ENCODE measurements at regions not wholly inside any gene's neighbourhood (a gene's known extent, or its start where the extent isn't known, plus 50 kb on each side); places are given as distances from the start of the nearest gene placed in this dataset.

GRCh38 chr5:145637396-145637795, 197.7 kb downstream of the PRELID2 start:
- H3K9me3 Mint-ChIP-seq = peaks cover 2 to 10% (median 6%) of the 10 kb centered on the region in 3 donors
- ChIA-PET POLR2A (no interaction called here), CTCF (no interaction called here)
- ATAC-seq (replicated peaks in 1 of 4) = no peak
- no peaks in the 10 kb centered on the region for H3K36me3 ChIP-seq (ENCODE audit: control insufficient read depth in 2 of 2, extremely low read depth in 1 of 2, insufficient read depth in 1 of 2, low read length in 1 of 2)
- H3K4me3 ChIP-seq (ENCODE audit: control insufficient read depth in 1 of 2, extremely low read depth in 1 of 2, low read length in 1 of 2) = no peak overlapping the region
- H3K36me3 Mint-ChIP-seq = no peaks in the 10 kb centered on the region
- H3K4me3 Mint-ChIP-seq = no peak overlapping the region
- H3K27ac Mint-ChIP-seq = no peak overlapping the region
- H3K4me1 Mint-ChIP-seq = no peaks in the 10 kb centered on the region
- H3K27me3 ChIP-seq (replicated peaks in 1 of 2; ENCODE audit: control insufficient read depth in 2 of 2, extremely low read depth in 1 of 2, insufficient read depth in 2 of 2, low read length in 1 of 2) = no peaks in the 10 kb centered on the region
- H3K27ac ChIP-seq (ENCODE audit: low read length) = no peak overlapping the region
- H3K27me3 Mint-ChIP-seq = no peaks in the 10 kb centered on the region
- no peaks in the 10 kb centered on the region for H3K4me1 ChIP-seq (ENCODE audit: control insufficient read depth in 1 of 2, extremely low read depth in 1 of 2, insufficient read depth in 2 of 2, low read length in 2 of 2)
- H3K9me3 ChIP-seq = no peaks in the 10 kb centered on the region
- no peak for DNase-seq

- Histone ChIP-seq H3K4me3 (ENCODE audit: control insufficient read depth in 1 of 2, extremely low read depth in 1 of 2, low read length in 1 of 2) (no peak overlapping the region), H3K9me3 (no peaks in the 10 kb centered on the region), H3K27me3 (replicated peaks in 1 of 2; ENCODE audit: control insufficient read depth in 2 of 2, extremely low read depth in 1 of 2, insufficient read depth in 2 of 2, low read length in 1 of 2) (no peaks in the 10 kb centered on the region), H3K4me1 (ENCODE audit: control insufficient read depth in 1 of 2, extremely low read depth in 1 of 2, insufficient read depth in 2 of 2, low read length in 2 of 2) (no peaks in the 10 kb centered on the region), H3K36me3 (ENCODE audit: control insufficient read depth in 2 of 2, extremely low read depth in 1 of 2, insufficient read depth in 1 of 2, low read length in 1 of 2) (no peaks in the 10 kb centered on the region), H3K27ac (ENCODE audit: low read length) (no peak overlapping the region)
- ATAC-seq (replicated peaks in 1 of 4) = no peak
- no peak for DNase-seq
- CTCF ChIA-PET = no interaction called here
- Mint-ChIP-seq H3K36me3 (no peaks in the 10 kb centered on the region), H3K4me1 (no peaks in the 10 kb centered on the region), H3K4me3 (no peak overlapping the region), H3K27me3 (no peaks in the 10 kb centered on the region), H3K27ac (no peak overlapping the region), H3K9me3 (peaks cover 2 to 7% (median 6%) of the 10 kb centered on the region in 3 donors)
- POLR2A ChIA-PET = interaction anchor here in 1 of 2 donors (0.5 kb wide), 1 partner anchor 174 kb away, joined by 6 read pairs; no protein-coding TSS in a partner anchor
These were observed 198.8 kb downstream of the PRELID2 start for GRCh38 chr5:145636371-145636770.

- Histone ChIP-seq H3K36me3 (ENCODE audit: control insufficient read depth in 2 of 2, extremely low read depth in 1 of 2, insufficient read depth in 1 of 2, low read length in 1 of 2) (no peaks in the 10 kb centered on the region), H3K9me3 (no peaks in the 10 kb centered on the region), H3K27me3 (replicated peaks in 1 of 2; ENCODE audit: control insufficient read depth in 2 of 2, extremely low read depth in 1 of 2, insufficient read depth in 2 of 2, low read length in 1 of 2) (no peaks in the 10 kb centered on the region), H3K4me3 (ENCODE audit: control insufficient read depth in 1 of 2, extremely low read depth in 1 of 2, low read length in 1 of 2) (no peak overlapping the region), H3K4me1 (ENCODE audit: control insufficient read depth in 1 of 2, extremely low read depth in 1 of 2, insufficient read depth in 2 of 2, low read length in 2 of 2) (no peaks in the 10 kb centered on the region), H3K27ac (ENCODE audit: low read length) (no peak overlapping the region)
- ChIA-PET POLR2A (no interaction called here), CTCF (no interaction called here)
- Mint-ChIP-seq H3K9me3 (peaks cover 1 to 4% (median 2%) of the 10 kb centered on the region in 3 donors), H3K4me3 (no peak overlapping the region), H3K27me3 (no peaks in the 10 kb centered on the region), H3K27ac (no peak overlapping the region), H3K4me1 (no peaks in the 10 kb centered on the region), H3K36me3 (no peaks in the 10 kb centered on the region)
- ATAC-seq (replicated peaks in 1 of 4) = no peak
- no peak for DNase-seq
- no CpG with 5 or more reads among the region's 3 CpGs for WGBS (ENCODE audit: insufficient coverage)
These were observed 201.7 kb downstream of the PRELID2 start for GRCh38 chr5:145633474-145633873.

GRCh38 chr5:145632701-145633100, 202.4 kb downstream of the PRELID2 start:
- no CpG with 5 or more reads among the region's 1 CpG for WGBS (ENCODE audit: insufficient coverage)
- ChIA-PET POLR2A (no interaction called here), CTCF (no interaction called here)
- Histone ChIP-seq H3K4me3 (ENCODE audit: control insufficient read depth in 1 of 2, extremely low read depth in 1 of 2, low read length in 1 of 2) (no peak overlapping the region), H3K36me3 (ENCODE audit: control insufficient read depth in 2 of 2, extremely low read depth in 1 of 2, insufficient read depth in 1 of 2, low read length in 1 of 2) (no peaks in the 10 kb centered on the region), H3K27ac (ENCODE audit: low read length) (no peak overlapping the region), H3K9me3 (no peaks in the 10 kb centered on the region), H3K4me1 (ENCODE audit: control insufficient read depth in 1 of 2, extremely low read depth in 1 of 2, insufficient read depth in 2 of 2, low read length in 2 of 2) (no peaks in the 10 kb centered on the region), H3K27me3 (replicated peaks in 1 of 2; ENCODE audit: control insufficient read depth in 2 of 2, extremely low read depth in 1 of 2, insufficient read depth in 2 of 2, low read length in 1 of 2) (no peaks in the 10 kb centered on the region)
- DNase-seq (no peak), ATAC-seq (replicated peaks in 1 of 4) (no peak)
- Mint-ChIP-seq H3K27ac (no peak overlapping the region), H3K36me3 (no peaks in the 10 kb centered on the region), H3K9me3 (peaks cover 0 to 2% (median 1%) of the 10 kb centered on the region in 3 donors), H3K4me3 (no peak overlapping the region), H3K4me1 (no peaks in the 10 kb centered on the region), H3K27me3 (no peaks in the 10 kb centered on the region)

GRCh38 chr5:145629047-145629446, 206.1 kb downstream of the PRELID2 start:
- H3K27me3 ChIP-seq (replicated peaks in 1 of 2; ENCODE audit: control insufficient read depth in 2 of 2, extremely low read depth in 1 of 2, insufficient read depth in 2 of 2, low read length in 1 of 2) = no peaks in the 10 kb centered on the region
- H3K36me3 ChIP-seq (ENCODE audit: control insufficient read depth in 2 of 2, extremely low read depth in 1 of 2, insufficient read depth in 1 of 2, low read length in 1 of 2) = no peaks in the 10 kb centered on the region
- H3K27ac ChIP-seq (ENCODE audit: low read length) = no peak overlapping the region
- H3K4me1 Mint-ChIP-seq = no peaks in the 10 kb centered on the region
- H3K9me3 Mint-ChIP-seq = peaks cover 5 to 9% (median 6%) of the 10 kb centered on the region in 3 donors
- no peak for ATAC-seq (replicated peaks in 1 of 4)
- H3K27me3 Mint-ChIP-seq = no peaks in the 10 kb centered on the region
- DNase-seq = no peak
- no CpG with 5 or more reads among the region's 3 CpGs for WGBS (ENCODE audit: insufficient coverage)
- no peaks in the 10 kb centered on the region for H3K4me1 ChIP-seq (ENCODE audit: control insufficient read depth in 1 of 2, extremely low read depth in 1 of 2, insufficient read depth in 2 of 2, low read length in 2 of 2)
- no peak overlapping the region for H3K4me3 ChIP-seq (ENCODE audit: control insufficient read depth in 1 of 2, extremely low read depth in 1 of 2, low read length in 1 of 2)
- no peak overlapping the region for H3K27ac Mint-ChIP-seq
- H3K9me3 ChIP-seq = no peaks in the 10 kb centered on the region
- CTCF ChIA-PET = no interaction called here
- no peaks in the 10 kb centered on the region for H3K36me3 Mint-ChIP-seq
- H3K4me3 Mint-ChIP-seq = no peak overlapping the region
- POLR2A ChIA-PET = no interaction called here

- H3K27me3 ChIP-seq (replicated peaks in 1 of 2; ENCODE audit: control insufficient read depth in 2 of 2, extremely low read depth in 1 of 2, insufficient read depth in 2 of 2, low read length in 1 of 2) = no peaks in the 10 kb centered on the region
- no peaks in the 10 kb centered on the region for H3K27me3 Mint-ChIP-seq
- no peak overlapping the region for H3K27ac Mint-ChIP-seq
- no peaks in the 10 kb centered on the region for H3K4me1 Mint-ChIP-seq
- ATAC-seq (replicated peaks in 1 of 4) (no peak), DNase-seq (no peak)
- CTCF ChIA-PET = no interaction called here
- H3K4me1 ChIP-seq (ENCODE audit: control insufficient read depth in 1 of 2, extremely low read depth in 1 of 2, insufficient read depth in 2 of 2, low read length in 2 of 2) = no peaks in the 10 kb centered on the region
- no peaks in the 10 kb centered on the region for H3K36me3 ChIP-seq (ENCODE audit: control insufficient read depth in 2 of 2, extremely low read depth in 1 of 2, insufficient read depth in 1 of 2, low read length in 1 of 2)
- no peak overlapping the region for H3K4me3 Mint-ChIP-seq
- no peaks in the 10 kb centered on the region for H3K36me3 Mint-ChIP-seq
- peaks cover 6 to 13% (median 8%) of the 10 kb centered on the region in 3 donors for H3K9me3 Mint-ChIP-seq
- POLR2A ChIA-PET = no interaction called here
- no peak overlapping the region for H3K4me3 ChIP-seq (ENCODE audit: control insufficient read depth in 1 of 2, extremely low read depth in 1 of 2, low read length in 1 of 2)
- no peak overlapping the region for H3K27ac ChIP-seq (ENCODE audit: low read length)
- WGBS (ENCODE audit: insufficient coverage) = no CpG with 5 or more reads among the region's 4 CpGs
- H3K9me3 ChIP-seq = no peaks in the 10 kb centered on the region
These were observed 206.6 kb downstream of the PRELID2 start for GRCh38 chr5:145628525-145628924.

GRCh38 chr5:145619806-145620310, 215.3 kb downstream of the PRELID2 start:
- ChIA-PET POLR2A (no interaction called here), CTCF (no interaction called here)
- H3K27me3 Mint-ChIP-seq = no peaks in the 10 kb centered on the region
- Histone ChIP-seq H3K27me3 (replicated peaks in 1 of 2; ENCODE audit: control insufficient read depth in 2 of 2, extremely low read depth in 1 of 2, insufficient read depth in 2 of 2, low read length in 1 of 2) (no peaks in the 10 kb centered on the region), H3K36me3 (ENCODE audit: control insufficient read depth in 2 of 2, extremely low read depth in 1 of 2, insufficient read depth in 1 of 2, low read length in 1 of 2) (no peaks in the 10 kb centered on the region), H3K9me3 (no peaks in the 10 kb centered on the region), H3K4me3 (ENCODE audit: control insufficient read depth in 1 of 2, extremely low read depth in 1 of 2, low read length in 1 of 2) (no peak overlapping the region), H3K4me1 (ENCODE audit: control insufficient read depth in 1 of 2, extremely low read depth in 1 of 2, insufficient read depth in 2 of 2, low read length in 2 of 2) (no peaks in the 10 kb centered on the region), H3K27ac (ENCODE audit: low read length) (no peak overlapping the region)
- no peak overlapping the region for H3K4me3 Mint-ChIP-seq
- H3K27ac Mint-ChIP-seq = no peak overlapping the region
- WGBS (ENCODE audit: insufficient coverage) = no CpG with 5 or more reads among the region's 1 CpG
- H3K36me3 Mint-ChIP-seq = no peaks in the 10 kb centered on the region
- DNase-seq (no peak), ATAC-seq (replicated peaks in 1 of 4) (no peak)
- no peaks in the 10 kb centered on the region for H3K4me1 Mint-ChIP-seq
- peaks cover 6 to 27% (median 16%) of the 10 kb centered on the region in 3 donors for H3K9me3 Mint-ChIP-seq
